NB4 (cell line): ENCODE measurements at regions not wholly inside any gene's neighbourhood (a gene's known extent, or its start where the extent isn't known, plus 50 kb on each side); places are given as distances from the start of the nearest gene placed in this dataset.

Experiments
- POLR2A ChIP-seq: IDR thresholded peaks from 2 replicates; pipeline ENCODE4 v1.6.1; 2011; ENCODE audit warnings: mild to moderate bottlenecking; ENCODE audit not compliant: insufficient read length; ENCODE audit errors: extremely low read depth
- TF ChIP-seq, protein P1 (sequence below): IDR thresholded peaks from one replicate; pipeline ENCODE4 v1.5.1; 2012; ENCODE audit warnings: low read depth, low read length

DNA sequence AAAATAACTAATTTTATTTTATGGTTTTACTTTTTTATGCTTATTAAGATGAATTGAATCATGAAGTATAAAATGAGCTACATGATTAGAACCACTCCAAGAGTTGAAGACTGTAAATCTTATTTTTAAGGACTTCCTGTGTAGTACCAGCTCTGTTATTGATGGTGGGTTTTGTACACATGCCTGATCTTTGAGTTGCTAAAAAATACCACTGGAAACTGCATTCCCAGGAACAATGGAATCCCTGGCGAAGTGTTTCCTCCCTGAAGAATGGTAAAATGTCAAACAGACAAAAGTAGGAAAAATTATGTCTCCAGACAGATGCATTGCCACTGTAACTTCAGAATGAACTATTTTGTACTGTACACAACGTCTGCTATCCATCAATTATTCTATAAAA is 935.4 kb upstream of the TENM3 start:
- TF ChIP-seq POLR2A, result no peak
- TF ChIP-seq, protein P1, sequence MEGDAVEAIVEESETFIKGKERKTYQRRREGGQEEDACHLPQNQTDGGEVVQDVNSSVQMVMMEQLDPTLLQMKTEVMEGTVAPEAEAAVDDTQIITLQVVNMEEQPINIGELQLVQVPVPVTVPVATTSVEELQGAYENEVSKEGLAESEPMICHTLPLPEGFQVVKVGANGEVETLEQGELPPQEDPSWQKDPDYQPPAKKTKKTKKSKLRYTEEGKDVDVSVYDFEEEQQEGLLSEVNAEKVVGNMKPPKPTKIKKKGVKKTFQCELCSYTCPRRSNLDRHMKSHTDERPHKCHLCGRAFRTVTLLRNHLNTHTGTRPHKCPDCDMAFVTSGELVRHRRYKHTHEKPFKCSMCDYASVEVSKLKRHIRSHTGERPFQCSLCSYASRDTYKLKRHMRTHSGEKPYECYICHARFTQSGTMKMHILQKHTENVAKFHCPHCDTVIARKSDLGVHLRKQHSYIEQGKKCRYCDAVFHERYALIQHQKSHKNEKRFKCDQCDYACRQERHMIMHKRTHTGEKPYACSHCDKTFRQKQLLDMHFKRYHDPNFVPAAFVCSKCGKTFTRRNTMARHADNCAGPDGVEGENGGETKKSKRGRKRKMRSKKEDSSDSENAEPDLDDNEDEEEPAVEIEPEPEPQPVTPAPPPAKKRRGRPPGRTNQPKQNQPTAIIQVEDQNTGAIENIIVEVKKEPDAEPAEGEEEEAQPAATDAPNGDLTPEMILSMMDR, result no peak
